IMR-90 (cell line): ENCODE measurements at regions not wholly inside any gene's neighbourhood (a gene's known extent, or its start where the extent isn't known, plus 50 kb on each side); places are given as distances from the start of the nearest gene placed in this dataset.

Experiments used
- ATAC-seq: fragments of 200-7000 bp; cut with Tn5 transposase; 2 replicates; pipeline ENCODE4 v1.9.1; 2020; ENCODE audit warnings: low read depth, mild to moderate bottlenecking, moderate library complexity
- BruUV-seq: library from RNA; stranded (reverse); fragments of 400-500 nt; replicated peaks from 2 replicates; lab custom pipeline; 2021; lab: Mats Ljungman, UMichigan
- CTCF ChIA-PET: fragments of 300-600 bp; formaldehyde crosslinking; extraction: SDS; loops from one replicate; lab custom pipeline; 2021; ENCODE audit warnings: antibody characterized with exemption; lab: Yijun Ruan, JAX
- POLR2A ChIA-PET: fragments of 300-600 bp; sonication (Branson Sonifier 250); formaldehyde crosslinking; loops from one replicate; lab custom pipeline; 2022; ENCODE audit warnings: antibody characterized with exemption; ENCODE audit not compliant: unreplicated experiment; lab: Charles Lee
- DNase-seq: peaks from one replicate; pipeline ENCODE4 v3.0.0; 2013
- H2AFZ ChIP-seq: replicated peaks from 2 replicates; pipeline ENCODE3; 2013; ENCODE audit warnings: low read length, mild to moderate bottlenecking; ENCODE audit not compliant: poor library complexity
- H2AK5ac ChIP-seq: 2 replicates; pipeline ENCODE4 v1.6.1; 2013; ENCODE audit warnings: low read depth, low read length, inconsistent platforms
- H2AK9ac ChIP-seq: replicated peaks from 2 replicates; pipeline ENCODE3; 2013; ENCODE audit warnings: mild to moderate bottlenecking, low read depth, low read length, moderate library complexity; ENCODE audit not compliant: poor library complexity
- H2BK120ac ChIP-seq: 2 replicates; pipeline ENCODE4 v1.6.1; 2013; ENCODE audit warnings: low read depth, low read length, inconsistent platforms
- H2BK15ac ChIP-seq: 3 replicates; pipeline ENCODE4 v1.6.1; 2013; ENCODE audit warnings: low read depth, low read length, inconsistent platforms
- H2BK20ac ChIP-seq: 2 replicates; pipeline ENCODE4 v1.6.1; 2013; ENCODE audit warnings: low read depth, mild to moderate bottlenecking, inconsistent platforms, low read length, moderate library complexity
- H2BK5ac ChIP-seq: 2 replicates; pipeline ENCODE4 v1.6.1; 2013; ENCODE audit warnings: mild to moderate bottlenecking, low read depth, low read length, inconsistent platforms; ENCODE audit not compliant: poor library complexity, severe bottlenecking
- H3K14ac ChIP-seq: replicated peaks from 2 replicates; pipeline ENCODE4 v1.6.1; 2013; ENCODE audit warnings: low read depth, low read length, inconsistent platforms
- H3K18ac ChIP-seq: 2 replicates; pipeline ENCODE4 v1.6.1; 2013; ENCODE audit warnings: low read depth, low read length, control low read depth
- H3K23ac ChIP-seq: 2 replicates; pipeline ENCODE4 v1.6.1; 2013; ENCODE audit warnings: low read depth, low read length, inconsistent platforms
- H3K27ac ChIP-seq: 2 replicates; pipeline ENCODE4 v1.5.1; 2013; ENCODE audit warnings: mild to moderate bottlenecking, control low read depth, low read length; ENCODE audit not compliant: insufficient read depth
- H3K27me3 ChIP-seq: 2 replicates; pipeline ENCODE4 v1.6.1; 2013; ENCODE audit warnings: low read length; ENCODE audit not compliant: control insufficient read depth, insufficient read depth
- H3K36me3 ChIP-seq: 2 replicates; pipeline ENCODE4 v1.6.1; 2013; ENCODE audit warnings: low read length, mixed read lengths; ENCODE audit not compliant: control insufficient read depth, insufficient read depth
- H3K4ac ChIP-seq: 2 replicates; pipeline ENCODE4 v1.6.1; 2013; ENCODE audit warnings: low read depth, low read length, inconsistent platforms
- H3K4me1 ChIP-seq: 2 replicates; pipeline ENCODE4 v1.6.1; 2013; ENCODE audit warnings: low read length, mixed read lengths; ENCODE audit not compliant: control insufficient read depth, insufficient read depth
- H3K4me2 ChIP-seq: 2 replicates; pipeline ENCODE4 v1.6.1; 2013; ENCODE audit warnings: low read depth, mild to moderate bottlenecking, control low read depth, low read length, moderate library complexity
- H3K4me3 ChIP-seq: 2 replicates; pipeline ENCODE4 v1.5.1; 2013; ENCODE audit warnings: low read depth, mild to moderate bottlenecking, control low read depth, low read length, moderate library complexity; ENCODE audit not compliant: insufficient read depth
- H3K56ac ChIP-seq: 2 replicates; pipeline ENCODE4 v1.6.1; 2013; ENCODE audit warnings: low read length, inconsistent platforms; ENCODE audit not compliant: insufficient read depth; ENCODE audit errors: extremely low read depth
- H3K79me1 ChIP-seq, 2 experiments: 2 replicates each; pipeline ENCODE4 v1.6.1; 2013; ENCODE audit warnings: low read length in 2 of 2, inconsistent platforms in 1 of 2, low read depth in 1 of 2
- H3K9ac ChIP-seq: 2 replicates; pipeline ENCODE4 v1.6.1; 2013; ENCODE audit warnings: low read depth, low read length, control low read depth
- H3K9me1 ChIP-seq: 2 replicates; pipeline ENCODE4 v1.6.1; 2013; ENCODE audit warnings: low read length, inconsistent platforms; ENCODE audit not compliant: insufficient read depth
- H3K9me3 ChIP-seq: 2 replicates; pipeline ENCODE4 v1.6.1; 2013; ENCODE audit warnings: low read length; ENCODE audit not compliant: control insufficient read depth, insufficient read depth
- H4K20me1 ChIP-seq: 2 replicates; pipeline ENCODE4 v1.6.1; 2013; ENCODE audit warnings: low read length, inconsistent platforms; ENCODE audit not compliant: insufficient read depth
- H4K5ac ChIP-seq: 2 replicates; pipeline ENCODE4 v1.6.1; 2013; ENCODE audit warnings: mild to moderate bottlenecking, low read depth, low read length, control low read depth
- H4K8ac ChIP-seq, 2 experiments: 2 replicates each; pipeline ENCODE4 v1.6.1; 2013; ENCODE audit warnings: low read depth in 2 of 2, low read length in 2 of 2, control low read depth in 1 of 2, inconsistent platforms in 1 of 2
- H4K91ac ChIP-seq: 2 replicates; pipeline ENCODE4 v1.6.1; 2013; ENCODE audit warnings: low read depth, low read length, inconsistent platforms; ENCODE audit not compliant: insufficient read depth
- CEBPB ChIP-seq: IDR thresholded peaks from 2 replicates; pipeline ENCODE4 v1.6.1; 2012; ENCODE audit warnings: low read depth, low read length, improper control_type of control experiment
- MXI1 ChIP-seq: IDR thresholded peaks from 2 replicates; pipeline ENCODE4 v1.6.1; 2012; ENCODE audit warnings: low read depth, mild to moderate bottlenecking, low read length, moderate library complexity, borderline replicate concordance
- WGBS, 2 experiments: methylation state at CpG; one replicate each; pipeline versions ENCODE4 v1.1.5 to v1.1.7; 2013; ENCODE audit warnings: missing lambda C conversion rate in 2 of 2; ENCODE audit not compliant: insufficient read length in 1 of 2; ENCODE audit errors: extremely low coverage in 2 of 2; 5-methylcytosine and 5-hydroxymethylcytosine counted together
- dilution Hi-C: fragments of 300-500 bp; cut with HindIII; formaldehyde crosslinking; loops from one replicate; pipeline ENCODE4 v1.14.3; 2018; ENCODE audit warnings: low sequenced_read_pairs; ENCODE audit not compliant: unreplicated experiment
- in situ Hi-C: fragments of 300-500 bp; cut with MboI; formaldehyde crosslinking; loops from 3 replicates; pipeline ENCODE4 v1.14.3; 2019; ENCODE audit warnings: low sequenced_read_pairs, inconsistent platforms, mixed read lengths
- intact Hi-C: fragments of 100-400 bp; cut with micrococcal nuclease; formaldehyde crosslinking; loops from 2 replicates; pipeline ENCODE4 v1.10.0; 2022

GRCh38 chr2:48250943-48251342, 63.5 kb upstream of the FOXN2 start:
- H3K79me1 ChIP-seq = no peaks in the 10 kb centered on the region

More at GRCh38 chr2:48250943-48251342, 63.5 kb upstream of the FOXN2 start:
- H3K4me1 ChIP-seq = peaks cover 9% of the 10 kb centered on the region
- intact Hi-C loops (no loop called here), dilution Hi-C loops (no loop called here), in situ Hi-C loops (no loop called here)
- BruUV-seq = no TSS peak
- H3K9me3 ChIP-seq = no peaks in the 10 kb centered on the region
- DNase-seq (peak; percentile 19), ATAC-seq (no peak)
- H3K27ac ChIP-seq = no peak overlapping the region
- ChIA-PET CTCF (no interaction called here), POLR2A (no interaction called here)
- no peak overlapping the region for H2BK15ac ChIP-seq
- no peak overlapping the region for H4K91ac ChIP-seq
- H4K8ac ChIP-seq = no peak overlapping the region
- H2BK20ac ChIP-seq = no peak overlapping the region
- H3K56ac ChIP-seq = no peak overlapping the region
- H3K14ac ChIP-seq = no peak overlapping the region
- no peak overlapping the region for H3K4ac ChIP-seq
- H3K9me1 ChIP-seq = 0 out of 2 replicates have a peak, but pooled peaks cover 4% of the 10 kb centered on the region
- H3K18ac ChIP-seq = no peak overlapping the region
- no peak overlapping the region for H2BK5ac ChIP-seq
- H2BK120ac ChIP-seq = no peak overlapping the region
- no peak overlapping the region for H3K4me3 ChIP-seq
- no peak overlapping the region for H4K5ac ChIP-seq
- H2AFZ ChIP-seq = no peak overlapping the region
- TF ChIP-seq CEBPB (peak; percentile 76), MXI1 (no peak)
- no peaks in the 10 kb centered on the region for H3K36me3 ChIP-seq
- WGBS, 2 experiments = no CpG with 5 or more reads among the region's 3 CpGs
- no peak overlapping the region for H3K4me2 ChIP-seq
- H2AK9ac ChIP-seq = no peak overlapping the region
- H4K20me1 ChIP-seq = peaks cover 4% of the 10 kb centered on the region; the same call in 1 of the 2 replicates
- H3K9ac ChIP-seq = no peak overlapping the region
- peaks cover 2% of the 10 kb centered on the region; the same call in 1 of the 2 replicates for H3K27me3 ChIP-seq
- H3K23ac ChIP-seq = no peak overlapping the region
- no peak overlapping the region for H2AK5ac ChIP-seq
